Stimulated activated CD8-positive, alpha-beta memory T cell treated with anti-CD3 and anti-CD28 coated beads, Interleukin-15, amount 100 ng/mL, for 24 hours (primary cell): ENCODE measurements at regions not wholly inside any gene's neighbourhood (a gene's known extent, or its start where the extent isn't known, plus 50 kb on each side); places are given as distances from the start of the nearest gene placed in this dataset.
"Not testable (repeated sequence)": the region's sequence is repeated elsewhere in the genome, so short reads cannot be mapped to it uniquely, and the experiment has no call there.

Experiments used
- DNase-seq: peaks from one replicate; pipeline ENCODE4 v3.0.0-alpha.2; 2020; ENCODE audit warnings: low read depth

GRCh38 chr9:107786561-107786960 lies 297.0 kb upstream of the KLF4 start:
- no peak for DNase-seq

- no peak for DNase-seq
Measured at GRCh38 chr9:107784235-107784958, 294.8 kb upstream of the KLF4 start.

GRCh38 chr9:107782789-107783188 lies 293.2 kb upstream of the KLF4 start:
- DNase-seq = no peak

- no peak for DNase-seq
Measured at GRCh38 chr9:107782381-107782780, 292.8 kb upstream of the KLF4 start.

GRCh38 chr9:107780960-107781359 lies 291.4 kb upstream of the KLF4 start:
- DNase-seq = no peak

- no peak for DNase-seq
Measured at GRCh38 chr9:107779731-107780130, 290.2 kb upstream of the KLF4 start.

- no peak for DNase-seq
Measured at GRCh38 chr9:107778661-107779060, 289.1 kb upstream of the KLF4 start.

- not testable (repeated sequence) for DNase-seq
Measured at GRCh38 chr9:107774099-107774498, 284.5 kb upstream of the KLF4 start.

GRCh38 chr9:107772988-107773387 lies 283.4 kb upstream of the KLF4 start:
- DNase-seq = no peak

GRCh38 chr9:107770716-107771115 lies 281.1 kb upstream of the KLF4 start:
- DNase-seq = no peak

- no peak for DNase-seq
Measured at GRCh38 chr9:107768224-107768623, 278.7 kb upstream of the KLF4 start.

- no peak for DNase-seq
Measured at GRCh38 chr9:107767711-107768110, 278.1 kb upstream of the KLF4 start.

- DNase-seq = not testable (repeated sequence)
Measured at GRCh38 chr9:107763469-107763868, 273.9 kb upstream of the KLF4 start.

- no peak for DNase-seq
Measured at GRCh38 chr9:107761307-107761706, 271.7 kb upstream of the KLF4 start.

GRCh38 chr9:107760469-107761242 lies 271.1 kb upstream of the KLF4 start:
- DNase-seq = no peak

- no peak for DNase-seq
Measured at GRCh38 chr9:107759823-107760166, 270.2 kb upstream of the KLF4 start.

- DNase-seq = no peak
Measured at GRCh38 chr9:107759009-107759822, 269.6 kb upstream of the KLF4 start.

GRCh38 chr9:107756091-107756490 lies 266.5 kb upstream of the KLF4 start:
- no peak for DNase-seq

GRCh38 chr9:107755246-107755645 lies 265.7 kb upstream of the KLF4 start:
- DNase-seq = no peak

- DNase-seq = no peak
Measured at GRCh38 chr9:107751567-107752210, 262.1 kb upstream of the KLF4 start.

- no peak for DNase-seq
Measured at GRCh38 chr9:107750741-107751566, 261.4 kb upstream of the KLF4 start.
